GM23338 (cell line): ENCODE measurements at regions not wholly inside any gene's neighbourhood (a gene's known extent, or its start where the extent isn't known, plus 50 kb on each side); places are given as distances from the start of the nearest gene placed in this dataset.

Experiments used
- ATAC-seq: fragments of 200-7000 bp; cut with Tn5 transposase; 3 replicates; pipeline ENCODE4 v1.9.1; 2020
- DNase-seq: peaks from one replicate; pipeline ENCODE4 v3.0.0-alpha.2; 2015; ENCODE audit warnings: low spot score
- H2AFZ ChIP-seq: fragments of 200-600 bp; sonication (generic); 2 replicates; pipeline ENCODE4 v1.8.0; 2016; ENCODE audit warnings: antibody characterized with exemption, mild to moderate bottlenecking, moderate library complexity
- H3F3A ChIP-seq: fragments of 200-600 bp; sonication (generic); replicated peaks from 2 replicates; pipeline ENCODE4 v1.8.0; 2017; ENCODE audit warnings: antibody characterized with exemption, mixed run types, low read depth
- H3K27ac ChIP-seq: fragments of 200-600 bp; sonication (generic); 2 replicates; pipeline ENCODE4 v1.6.1; 2016; ENCODE audit warnings: low read depth
- H3K27me3 ChIP-seq: fragments of 200-600 bp; sonication (generic); 2 replicates; pipeline ENCODE4 v1.8.0; 2016; ENCODE audit warnings: mild to moderate bottlenecking, mixed run types, moderate library complexity; ENCODE audit not compliant: insufficient read depth
- H3K36me3 ChIP-seq: fragments of 200-600 bp; sonication (generic); 2 replicates; pipeline ENCODE4 v1.8.0; 2016; ENCODE audit warnings: mild to moderate bottlenecking; ENCODE audit not compliant: insufficient read depth
- H3K4me1 ChIP-seq: fragments of 200-600 bp; sonication (generic); 2 replicates; pipeline ENCODE4 v1.8.0; 2016; ENCODE audit warnings: mild to moderate bottlenecking, moderate library complexity; ENCODE audit not compliant: insufficient read depth
- H3K4me2 ChIP-seq: fragments of 200-600 bp; sonication (generic); 2 replicates; pipeline ENCODE4 v1.7.1; 2017; ENCODE audit warnings: mixed run types
- H3K4me3 ChIP-seq: fragments of 200-600 bp; sonication (generic); 2 replicates; pipeline ENCODE4 v1.6.1; 2016; ENCODE audit warnings: mixed run types
- H3K79me2 ChIP-seq: fragments of 200-600 bp; sonication (generic); replicated peaks from 2 replicates; pipeline ENCODE4 v1.8.0; 2017; ENCODE audit warnings: mild to moderate bottlenecking; ENCODE audit not compliant: insufficient read depth
- H3K9me2 ChIP-seq: fragments of 200-600 bp; sonication (generic); 2 replicates; pipeline ENCODE4 v1.8.0; 2017; ENCODE audit not compliant: insufficient read depth
- H4K20me1 ChIP-seq: fragments of 200-600 bp; sonication (generic); replicated peaks from 2 replicates; pipeline ENCODE4 v1.8.0; 2017; ENCODE audit warnings: mild to moderate bottlenecking; ENCODE audit not compliant: insufficient read depth
- H3K27ac Mint-ChIP-seq: 2 replicates; pipeline ENCODE4 v1.8.0; 2020; ENCODE audit warnings: inconsistent platforms, mild to moderate bottlenecking, moderate library complexity, mixed read lengths
- H3K27me3 Mint-ChIP-seq: 3 replicates; pipeline ENCODE4 v1.8.0; 2022; ENCODE audit warnings: low read depth, mild to moderate bottlenecking, moderate library complexity, mixed read lengths, inconsistent platforms; ENCODE audit not compliant: insufficient read depth, poor library complexity
- H3K36me3 Mint-ChIP-seq: 3 replicates; pipeline ENCODE4 v1.8.0; 2021; ENCODE audit warnings: low read depth, mild to moderate bottlenecking, inconsistent platforms, moderate library complexity, mixed read lengths
- H3K4me1 Mint-ChIP-seq: 3 replicates; pipeline ENCODE4 v1.8.0; 2020; ENCODE audit warnings: mild to moderate bottlenecking, inconsistent platforms, mixed read lengths
- H3K4me3 Mint-ChIP-seq: 3 replicates; pipeline ENCODE4 v1.8.0; 2021; ENCODE audit warnings: moderate library complexity, mild to moderate bottlenecking, inconsistent platforms, mixed read lengths
- H3K9me3 Mint-ChIP-seq: 3 replicates; pipeline ENCODE4 v1.8.0; 2020; ENCODE audit warnings: moderate library complexity, mild to moderate bottlenecking, inconsistent platforms, mixed read lengths
- CREB1 ChIP-seq: fragments of 250-450 bp; sonication (Bioruptor Pico); IDR thresholded peaks from 2 replicates; pipeline ENCODE4 v1.5.0; 2020; ENCODE audit warnings: low read depth, mild to moderate bottlenecking, moderate library complexity
- CTCF ChIP-seq, 2 experiments: fragments of 200-600 bp in 1 of 2; sonication (generic) in 1 of 2; conservative IDR thresholded peaks; 2 replicates each; pipeline versions ENCODE4 v1.5.1 to v1.6.1; 2016 to 2017; ENCODE audit warnings: antibody characterized with exemption in 2 of 2, low read depth in 2 of 2, mild to moderate bottlenecking in 2 of 2, moderate library complexity in 1 of 2
- EZH2 ChIP-seq: fragments of 200-600 bp; sonication (generic); IDR thresholded peaks from one replicate; pipeline ENCODE4 v1.8.0; 2017; ENCODE audit warnings: antibody characterized with exemption, mild to moderate bottlenecking, low read depth; ENCODE audit not compliant: unreplicated experiment
- EZH2phosphoT487 ChIP-seq: fragments of 200-600 bp; sonication (generic); IDR thresholded peaks from one replicate; pipeline ENCODE4 v1.8.1; 2018; ENCODE audit warnings: antibody characterized with exemption; ENCODE audit not compliant: unreplicated experiment
- JUNB ChIP-seq: IDR thresholded peaks from one replicate; pipeline ENCODE4 v1.6.1; 2016; ENCODE audit warnings: antibody characterized with exemption; ENCODE audit not compliant: unreplicated experiment
- POLR2AphosphoS5 ChIP-seq: IDR thresholded peaks from 2 replicates; pipeline ENCODE4 v1.6.1; 2016; ENCODE audit warnings: antibody characterized with exemption, low read depth
- REST ChIP-seq: IDR thresholded peaks from one replicate; pipeline ENCODE4 v1.6.1; 2018; ENCODE audit warnings: antibody characterized with exemption; ENCODE audit not compliant: unreplicated experiment
- ZNF114 ChIP-seq: fragments of 250-450 bp; sonication (Bioruptor Pico); IDR thresholded peaks from 2 replicates; pipeline ENCODE4 v1.5.0; 2020; ENCODE audit warnings: mild to moderate bottlenecking, moderate library complexity
- ZNF331 ChIP-seq: fragments of 250-450 bp; sonication (Bioruptor Pico); IDR thresholded peaks from 2 replicates; pipeline ENCODE4 v1.5.0; 2020; ENCODE audit warnings: low read depth, mild to moderate bottlenecking, moderate library complexity
- TF ChIP-seq, protein P1 (sequence below): IDR thresholded peaks from 2 replicates; pipeline ENCODE4 v1.6.1; 2016; ENCODE audit warnings: antibody characterized with exemption

- TF ChIP-seq REST (no peak), JUNB (no peak), ZNF114 (CRISPR knock-in tag) (no peak), ZNF331 (CRISPR knock-in tag) (no peak), EZH2 (no peak), CREB1 (no peak), CTCF (conservative IDR thresholded peaks at IDR 0.05; ENCODE audit: low read depth in 2 of 2) (no peak), POLR2AphosphoS5 (no peak)
- TF ChIP-seq, protein P1, sequence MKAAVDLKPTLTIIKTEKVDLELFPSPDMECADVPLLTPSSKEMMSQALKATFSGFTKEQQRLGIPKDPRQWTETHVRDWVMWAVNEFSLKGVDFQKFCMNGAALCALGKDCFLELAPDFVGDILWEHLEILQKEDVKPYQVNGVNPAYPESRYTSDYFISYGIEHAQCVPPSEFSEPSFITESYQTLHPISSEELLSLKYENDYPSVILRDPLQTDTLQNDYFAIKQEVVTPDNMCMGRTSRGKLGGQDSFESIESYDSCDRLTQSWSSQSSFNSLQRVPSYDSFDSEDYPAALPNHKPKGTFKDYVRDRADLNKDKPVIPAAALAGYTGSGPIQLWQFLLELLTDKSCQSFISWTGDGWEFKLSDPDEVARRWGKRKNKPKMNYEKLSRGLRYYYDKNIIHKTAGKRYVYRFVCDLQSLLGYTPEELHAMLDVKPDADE: no peak
Observed at GRCh38 chr2:236979664-236980063, 106.0 kb upstream of the COPS8 start (continued).

DNA sequence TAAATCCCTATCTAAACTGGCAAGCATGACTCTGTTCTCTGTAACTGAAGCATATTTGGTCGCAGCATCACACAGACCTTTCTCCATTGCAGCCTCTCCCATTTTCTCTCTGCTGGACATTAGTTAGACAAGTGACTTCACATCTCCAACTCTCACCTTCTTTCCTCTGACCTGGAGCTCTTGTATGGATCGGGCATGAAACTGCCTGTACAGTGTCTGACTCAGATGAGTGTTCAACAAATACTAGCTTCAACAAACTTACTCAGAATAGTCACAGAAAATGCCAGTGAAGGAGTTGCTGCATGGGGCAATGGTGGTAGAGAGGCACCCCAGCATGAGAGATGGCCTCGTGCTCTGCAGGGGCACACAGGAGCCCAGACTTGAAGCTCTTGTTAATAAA, 104.7 kb upstream of the COPS8 start:
- DNase-seq (no peak), ATAC-seq (no peak)
- Histone ChIP-seq H3K4me3 (no peak overlapping the region), H3K27ac (no peak overlapping the region), H3K27me3 (no peaks in the 10 kb centered on the region), H4K20me1 (no peaks in the 10 kb centered on the region), H3K36me3 (no peaks in the 10 kb centered on the region), H3K4me1 (0 out of 2 replicates have a peak, but pooled peaks cover 4% of the 10 kb centered on the region), H3K4me2 (no peak overlapping the region), H3F3A (no peaks in the 10 kb centered on the region), H2AFZ (no peak overlapping the region), H3K79me2 (no peaks in the 10 kb centered on the region), H3K9me2 (peaks cover 14% of the 10 kb centered on the region; the same call in 1 of the 2 replicates)
- 0 out of 3 replicates have a peak, but pooled peaks cover 2% of the 10 kb centered on the region for H3K4me1 Mint-ChIP-seq
- H3K4me3 Mint-ChIP-seq: no peak overlapping the region
- peaks cover 10% of the 10 kb centered on the region for H3K27me3 Mint-ChIP-seq
- peaks cover 3% of the 10 kb centered on the region; the same call in 1 of the 3 replicates for H3K36me3 Mint-ChIP-seq
- H3K9me3 Mint-ChIP-seq: peaks cover 7% of the 10 kb centered on the region
- no peak overlapping the region for H3K27ac Mint-ChIP-seq
- TF ChIP-seq EZH2phosphoT487: no peak
- no peak for TF ChIP-seq CREB1
- no peak for TF ChIP-seq REST
- TF ChIP-seq CTCF (conservative IDR thresholded peaks at IDR 0.05; ENCODE audit: low read depth in 2 of 2): no peak
